Medulla oblongata (tissue), 1 donor: ENCODE measurements at regions not wholly inside any gene's neighbourhood (a gene's known extent, or its start where the extent isn't known, plus 50 kb on each side); places are given as distances from the start of the nearest gene placed in this dataset.
A peak's percentile ranks its signal among the peaks of the same experiment; 100 is the strongest.

Source experiments
- DNase-seq: peaks from one replicate; pipeline ENCODE4 v3.0.0-alpha.2; 2015; ENCODE audit errors: extremely low spot score

DNA sequence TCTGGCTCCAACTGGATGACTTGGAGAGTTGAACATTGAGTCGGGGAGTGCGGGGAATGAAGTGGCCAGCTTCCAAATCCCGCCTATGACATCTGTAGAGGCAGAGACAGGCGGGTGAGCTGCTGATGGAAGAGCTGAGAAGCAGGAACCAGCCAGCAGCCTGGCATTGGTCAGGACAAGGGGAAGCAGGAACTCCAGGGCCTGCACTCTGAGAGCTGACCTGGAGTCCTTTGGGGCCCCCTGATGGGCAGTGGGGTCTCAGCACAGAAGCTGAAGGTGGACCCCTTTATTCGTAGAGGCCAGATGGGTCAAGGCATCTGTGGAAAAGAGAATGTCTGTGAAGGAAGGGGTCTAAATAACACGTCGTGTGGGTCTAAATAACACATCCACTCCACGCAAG, 57.0 kb downstream of the SEC61G start:
- no peak for DNase-seq

DNA sequence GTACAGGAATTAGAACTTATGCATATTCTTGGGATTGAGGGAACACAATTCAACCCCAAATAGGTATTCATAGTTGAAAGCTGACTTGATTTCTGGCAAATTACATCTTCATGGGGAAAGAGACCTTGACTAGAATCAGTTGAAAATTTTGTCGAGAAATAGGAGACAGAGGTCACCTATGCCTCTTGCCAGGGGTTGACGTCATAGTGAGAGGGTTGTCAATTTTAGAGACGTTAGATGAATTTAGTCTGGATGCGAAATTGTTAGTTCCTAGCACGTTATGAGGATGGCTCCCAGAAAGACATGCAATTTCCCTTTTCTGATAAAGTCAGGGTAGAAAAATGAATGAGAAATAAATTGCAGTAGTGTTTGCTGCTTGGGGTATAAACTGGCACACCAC, 59.3 kb downstream of the SEC61G start:
- DNase-seq: no peak

DNA sequence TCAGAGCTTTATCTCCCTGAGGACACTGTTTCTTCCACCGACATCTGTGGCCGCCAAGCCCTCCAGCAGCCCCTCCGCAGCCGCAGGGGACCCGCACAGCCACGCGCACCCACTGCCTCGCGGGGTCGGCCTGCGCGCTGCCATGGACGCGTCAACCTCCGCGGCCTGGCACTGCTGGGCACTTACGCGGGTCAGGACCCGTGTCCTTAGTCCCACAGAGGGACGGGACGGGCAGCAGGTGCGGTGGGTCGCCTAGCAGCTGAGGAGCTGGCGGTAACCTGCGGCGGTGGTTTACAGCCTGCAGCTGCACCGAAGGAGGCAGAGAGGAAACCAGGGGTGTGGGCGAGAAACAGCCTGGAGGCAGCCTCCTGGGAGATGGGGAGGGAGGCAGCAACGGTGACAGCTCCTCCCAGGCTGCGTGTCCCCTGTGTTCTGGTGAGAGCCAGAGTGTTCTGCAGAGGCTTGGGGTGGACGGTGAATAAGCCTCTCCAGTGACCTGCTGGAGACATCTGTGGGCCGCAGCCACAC, 61.3 kb downstream of the SEC61G start:
- no peak for DNase-seq

DNA sequence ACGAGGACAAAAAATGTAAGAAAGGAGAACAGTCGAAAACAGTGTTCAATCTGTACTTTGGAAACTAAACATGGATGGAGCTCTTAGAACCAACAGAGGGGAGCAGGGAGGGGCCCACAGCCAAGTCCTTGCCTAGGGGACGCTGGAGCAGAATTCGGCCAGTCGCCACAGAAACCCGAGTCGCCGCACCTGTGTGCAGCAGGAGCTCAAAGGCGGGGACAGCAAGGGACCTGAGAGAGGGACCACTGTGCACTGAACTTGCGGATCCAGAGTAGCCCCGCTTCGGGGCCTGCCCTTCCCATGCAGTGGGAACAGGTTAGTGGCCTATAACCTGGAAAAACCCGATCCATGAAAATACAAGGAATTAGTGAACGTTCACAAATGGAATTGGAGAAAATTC, 68.1 kb downstream of the SEC61G start:
- no peak for DNase-seq

DNA sequence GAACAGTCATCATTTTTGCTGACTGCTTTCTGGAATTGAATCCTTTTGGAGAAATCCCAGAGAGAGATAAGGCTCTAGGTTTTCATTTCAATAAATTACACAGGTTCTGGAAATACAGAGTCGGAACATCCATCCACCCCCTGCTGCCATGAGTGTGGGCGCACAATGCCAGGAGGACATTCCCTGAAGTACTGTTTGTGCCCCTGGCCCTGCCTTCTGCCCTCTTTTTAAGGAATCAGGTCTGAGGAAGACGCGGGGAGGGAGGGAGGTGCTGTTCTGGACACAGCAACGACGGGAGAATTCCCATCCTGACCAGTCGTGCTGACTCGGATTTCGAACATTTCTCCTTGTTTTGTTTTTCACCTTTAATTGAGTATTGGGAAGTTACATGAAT, 69.0 kb downstream of the SEC61G start:
- no peak for DNase-seq

DNA sequence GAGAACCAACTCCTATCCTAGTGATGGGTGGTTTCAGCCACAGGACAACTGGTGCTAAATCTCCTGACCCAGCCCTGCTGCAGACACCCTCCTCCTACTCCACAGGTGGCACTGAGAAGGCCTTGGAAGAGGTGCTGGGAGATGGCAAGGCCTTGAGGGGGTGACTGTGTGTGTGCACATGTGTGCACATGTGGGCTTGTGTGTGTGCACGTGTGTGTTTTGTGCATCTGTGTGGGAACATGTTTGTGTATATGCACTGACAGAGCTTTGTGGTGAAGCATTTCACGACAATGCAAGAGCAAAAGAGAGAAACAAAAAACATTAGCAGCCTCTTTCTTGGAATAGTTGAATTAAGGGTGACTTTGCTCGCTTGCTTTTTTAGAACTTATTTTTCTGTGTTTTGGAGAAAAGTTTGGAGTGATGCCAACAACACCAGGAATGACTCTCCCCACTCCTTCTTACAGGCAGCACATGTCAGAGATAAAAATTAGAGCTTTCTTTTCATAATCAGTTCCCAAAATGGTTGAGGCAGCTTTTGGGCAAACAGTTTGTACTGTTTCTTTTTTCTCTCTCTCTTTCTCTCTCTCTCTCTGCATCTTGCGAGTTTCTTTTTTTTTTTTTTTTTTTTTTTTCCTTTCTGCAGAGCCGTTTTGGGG, 69.5 kb downstream of the SEC61G start:
- no peak for DNase-seq

DNA sequence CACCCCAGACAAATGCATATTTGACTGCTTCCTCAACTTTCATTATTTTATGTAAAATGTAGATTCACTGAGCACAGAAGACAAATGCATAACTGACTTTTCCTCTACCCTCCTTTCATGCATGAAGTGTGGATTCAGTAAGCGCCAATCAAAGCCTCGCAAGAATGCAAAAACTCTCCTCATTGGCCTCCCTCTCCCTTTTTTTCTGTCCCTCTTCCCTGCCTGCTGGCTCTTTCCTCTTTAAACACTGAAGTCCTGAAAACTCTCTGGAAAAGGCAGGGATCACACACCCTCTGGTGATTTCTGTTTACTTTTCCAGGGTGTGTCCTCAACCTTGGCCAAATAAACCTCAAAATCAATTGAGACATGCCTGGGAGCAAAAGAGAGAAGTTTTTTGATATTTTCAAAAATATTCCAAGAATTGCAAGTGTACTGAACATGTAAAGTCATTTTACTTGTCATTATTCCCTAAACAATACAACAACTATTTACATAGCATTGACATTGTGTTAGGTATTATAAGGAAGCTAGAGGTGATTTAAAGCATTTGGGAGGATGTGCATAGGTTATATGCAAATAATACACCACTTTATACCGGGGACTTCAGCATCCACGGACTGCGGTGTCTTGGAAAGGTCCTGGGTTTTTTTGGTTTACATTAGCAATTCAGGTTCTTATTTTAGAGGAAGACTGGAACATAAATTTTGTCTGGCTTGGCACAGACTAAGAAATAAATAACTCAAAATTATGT, 71.4 kb downstream of the SEC61G start:
- no peak for DNase-seq

DNA sequence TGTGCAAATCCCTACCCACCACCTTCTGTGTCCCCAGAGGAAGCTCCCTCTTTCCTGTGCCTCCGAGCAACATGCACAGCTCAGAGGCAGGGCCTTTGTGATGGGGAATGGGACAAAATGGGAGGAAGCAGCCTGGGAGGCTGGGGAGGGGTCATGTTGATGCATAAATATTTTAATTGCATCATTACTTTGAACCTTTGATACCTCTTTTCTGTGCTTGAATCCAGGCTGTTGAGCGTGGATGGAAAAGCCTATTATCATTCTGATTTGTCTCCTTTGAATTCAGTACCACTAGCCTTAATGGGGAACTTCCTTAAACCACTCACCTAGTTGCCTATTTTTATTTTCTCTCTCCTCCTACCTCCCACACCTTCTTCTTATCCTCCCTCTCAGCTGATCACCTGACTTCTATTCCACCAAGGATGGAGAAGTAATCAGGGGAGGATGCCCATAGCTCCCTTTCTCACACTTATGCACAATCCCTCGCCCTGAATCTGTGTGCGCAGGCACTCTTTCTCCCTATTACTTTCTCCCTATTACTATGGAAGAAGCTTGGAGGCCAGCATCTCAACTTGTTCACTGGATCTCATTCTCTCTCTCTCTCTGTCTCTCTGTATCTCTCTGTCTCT, 78.5 kb downstream of the SEC61G start:
- DNase-seq: no peak

DNA sequence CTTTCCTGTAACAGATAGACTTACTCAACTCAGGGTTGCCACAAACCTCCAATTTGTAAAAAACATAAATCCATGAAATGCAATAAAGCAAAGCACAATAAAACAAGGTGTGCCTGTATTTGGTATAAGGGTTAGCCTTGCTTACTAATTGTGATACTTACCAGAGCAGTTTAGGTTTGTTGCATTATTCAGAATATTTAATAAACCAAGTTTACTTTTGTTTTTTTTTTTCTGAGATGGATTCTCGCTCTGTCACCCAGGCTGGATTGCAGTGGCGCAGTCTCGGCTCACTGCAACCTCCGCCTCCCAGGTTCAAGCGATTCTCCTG, 79.6 kb downstream of the SEC61G start:
- no peak for DNase-seq

DNA sequence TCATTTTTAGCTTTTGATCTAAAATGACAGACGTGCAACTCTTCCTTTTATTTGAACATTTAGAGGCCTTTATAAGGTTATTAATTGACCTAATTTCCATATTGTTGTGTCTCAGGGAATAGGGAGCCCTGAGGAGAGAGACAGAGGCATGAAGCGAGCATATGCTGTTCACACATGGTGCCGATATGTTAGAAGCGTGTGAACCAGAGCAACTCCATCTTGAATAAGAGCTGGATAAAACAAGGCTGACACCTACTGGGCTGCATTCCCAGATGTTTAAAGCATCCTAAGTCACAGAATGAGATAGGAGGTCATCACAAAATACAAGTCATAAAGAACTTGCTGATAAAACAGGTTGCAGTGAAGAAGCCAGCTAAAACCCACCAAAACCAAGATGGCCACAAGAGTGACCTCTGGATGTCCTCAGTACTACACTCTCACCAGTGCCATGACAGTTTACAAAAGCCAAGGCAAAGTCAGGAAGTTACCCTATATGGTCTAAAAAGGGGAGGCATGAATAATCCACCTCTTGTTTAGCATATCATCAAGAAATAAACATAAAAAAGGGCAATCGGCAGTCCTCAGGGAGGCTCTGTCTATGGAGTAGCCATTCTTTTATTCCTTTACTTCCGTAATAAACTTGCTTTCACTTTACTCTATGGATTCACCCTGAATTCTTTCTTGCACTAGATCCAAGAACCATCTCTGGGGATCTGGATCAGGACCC, 80.1 kb downstream of the SEC61G start:
- DNase-seq: no peak

DNA sequence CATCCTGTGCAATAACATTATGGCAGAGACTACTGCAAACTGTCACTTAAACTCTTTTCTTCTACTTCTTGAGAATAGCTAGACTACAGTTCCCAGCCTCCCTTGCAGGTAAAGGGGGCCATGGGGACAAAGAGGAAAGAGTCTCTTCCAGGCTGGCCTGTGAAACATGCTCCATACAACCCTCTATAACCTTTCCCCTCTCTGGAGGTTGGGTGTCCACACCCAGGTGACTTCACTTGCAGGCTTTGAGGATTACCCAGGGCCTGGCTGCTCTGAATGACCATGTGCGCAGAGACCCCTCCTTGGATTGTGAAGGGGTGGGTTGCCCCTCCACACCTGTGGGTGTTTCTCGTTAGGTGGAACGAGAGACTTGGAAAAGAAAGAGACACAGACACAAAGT, 84.1 kb downstream of the SEC61G start:
- DNase-seq: no peak

DNA sequence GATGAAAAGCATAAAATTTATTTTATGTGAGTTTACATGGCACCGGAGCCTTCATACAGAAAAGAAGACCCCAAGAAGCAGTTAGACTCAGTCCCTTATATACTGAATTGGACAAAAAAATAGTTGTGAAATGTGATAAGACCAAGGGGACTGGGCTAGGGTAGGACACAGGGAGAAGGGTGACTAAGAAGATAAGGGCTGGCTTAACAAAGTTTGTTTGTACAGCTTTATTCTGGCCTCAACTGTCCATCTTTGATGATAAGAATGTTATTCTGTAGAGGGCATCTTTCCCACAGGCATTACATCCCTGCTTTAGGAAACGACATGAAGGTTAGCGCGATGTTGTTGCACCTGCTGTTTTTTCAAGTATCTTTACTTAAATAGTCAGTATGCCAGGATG, 86.5 kb downstream of the SEC61G start:
- DNase-seq: no peak

DNA sequence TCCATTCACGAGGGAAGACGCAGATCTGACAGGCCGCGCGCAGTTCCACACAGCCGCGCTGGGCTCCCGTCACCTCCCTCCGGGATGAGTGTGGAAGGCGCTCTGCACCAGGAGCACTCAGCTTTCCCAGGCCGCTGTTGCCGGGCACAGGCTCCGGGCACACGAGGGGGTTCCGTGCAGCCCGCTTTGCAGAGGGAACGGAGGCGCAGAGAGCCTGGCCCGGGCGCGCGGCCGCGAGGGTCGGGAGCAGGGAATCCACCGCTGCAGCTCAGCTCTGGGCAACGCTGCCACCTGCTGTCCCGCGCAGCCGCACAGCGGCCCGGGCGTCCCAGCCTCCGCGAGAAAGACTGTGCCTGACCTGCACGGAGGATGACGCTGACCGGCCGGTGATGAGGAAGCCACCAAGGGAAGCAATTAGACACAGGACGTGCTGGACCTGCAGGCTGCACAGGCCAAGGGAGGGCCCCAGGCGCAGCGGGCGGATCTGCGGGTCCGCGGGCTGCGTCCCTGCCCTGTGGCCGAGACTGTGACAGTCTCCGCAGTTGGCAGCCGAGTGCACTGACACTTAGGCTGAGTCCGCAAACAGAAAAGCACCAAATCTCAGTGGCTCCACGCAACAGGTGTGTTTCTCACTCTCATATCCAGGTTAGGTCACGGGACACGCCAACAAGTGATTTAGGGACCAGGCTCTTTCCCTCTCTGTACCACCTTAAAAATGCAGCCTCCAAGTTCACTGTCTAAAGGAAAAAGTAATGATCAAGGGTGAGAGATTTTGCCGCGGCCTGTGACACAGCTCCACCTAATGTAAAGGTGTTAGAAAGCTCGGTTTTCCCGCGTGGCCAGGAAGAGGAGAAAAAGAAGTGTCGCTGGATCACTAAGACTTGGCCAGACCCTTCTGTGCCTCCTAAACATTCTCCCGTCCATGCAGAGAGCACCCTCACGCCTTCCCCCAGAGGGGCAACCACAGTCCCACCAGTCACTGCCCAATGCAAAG, 94.5 kb downstream of the SEC61G start:
- peak; percentile 61 for DNase-seq

DNA sequence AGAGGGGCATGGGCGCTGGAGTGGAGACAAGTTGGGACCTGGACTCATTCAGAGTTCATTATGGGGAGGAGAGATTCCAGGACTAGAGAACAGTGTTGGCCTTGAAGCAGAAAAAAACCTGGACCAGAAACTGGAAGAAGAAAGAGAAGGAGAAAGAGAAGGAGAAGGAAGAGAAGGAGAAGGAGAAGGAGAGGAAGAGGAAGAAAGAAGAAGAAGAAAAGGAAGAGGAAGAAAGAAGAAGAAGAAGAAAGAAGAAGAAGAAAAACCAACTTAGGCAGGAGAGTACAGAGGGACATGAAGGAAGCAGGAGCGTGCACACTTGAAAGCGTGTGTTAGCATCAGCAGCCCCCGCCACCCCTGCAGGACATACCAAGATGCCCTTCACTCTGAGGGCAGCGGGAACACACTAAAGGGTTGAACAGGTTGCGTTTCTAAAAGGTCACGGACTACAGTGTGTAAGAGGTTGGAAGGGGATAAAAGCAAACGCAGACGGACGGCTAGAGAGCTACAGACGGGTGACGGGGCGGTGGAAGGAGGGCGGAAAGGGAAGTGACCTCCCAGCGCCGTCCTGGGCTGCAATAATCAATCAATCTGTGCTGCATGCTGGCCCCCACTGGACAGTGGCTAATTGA, 95.3 kb downstream of the SEC61G start:
- no peak for DNase-seq

DNA sequence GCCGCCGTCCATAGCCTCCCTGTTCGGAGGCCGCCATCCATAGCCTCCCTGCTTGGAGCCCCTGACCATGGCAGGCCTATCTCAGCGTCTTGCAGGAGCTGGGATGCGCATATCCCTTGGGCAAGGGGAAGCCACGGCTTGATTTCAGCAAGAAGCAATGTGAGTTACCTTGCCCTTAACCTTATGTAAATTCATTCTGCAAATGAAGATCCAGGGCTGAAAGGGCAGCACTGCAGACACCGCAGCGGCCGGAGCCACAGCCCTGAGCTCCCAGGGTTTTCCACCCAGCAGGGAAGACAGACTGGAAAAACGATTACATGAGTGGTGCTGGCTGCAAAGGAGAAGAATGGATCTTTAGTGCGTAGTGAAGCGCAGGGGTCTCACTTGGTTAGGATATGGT, 95.8 kb downstream of the SEC61G start:
- DNase-seq: no peak

DNA sequence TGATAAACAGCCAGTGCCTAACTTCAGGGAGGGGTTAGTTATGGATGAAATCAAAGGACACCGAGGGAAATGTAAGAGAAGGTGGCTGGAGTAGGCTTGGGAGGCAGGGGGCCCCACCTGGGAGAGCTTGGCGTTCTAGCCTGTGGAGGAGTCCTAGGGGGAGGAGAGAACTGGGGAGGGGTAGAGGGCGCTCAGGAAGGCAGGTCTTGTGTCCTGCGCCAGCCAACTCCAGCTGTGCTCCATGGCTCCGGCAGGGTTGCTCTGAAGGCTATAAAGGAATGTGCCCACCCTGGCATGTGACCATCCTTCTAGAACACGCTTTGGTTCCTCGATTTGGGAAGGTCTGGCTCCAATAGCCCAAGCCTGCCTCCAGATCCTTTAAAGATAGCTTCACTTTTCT, 96.3 kb downstream of the SEC61G start:
- DNase-seq: no peak

DNA sequence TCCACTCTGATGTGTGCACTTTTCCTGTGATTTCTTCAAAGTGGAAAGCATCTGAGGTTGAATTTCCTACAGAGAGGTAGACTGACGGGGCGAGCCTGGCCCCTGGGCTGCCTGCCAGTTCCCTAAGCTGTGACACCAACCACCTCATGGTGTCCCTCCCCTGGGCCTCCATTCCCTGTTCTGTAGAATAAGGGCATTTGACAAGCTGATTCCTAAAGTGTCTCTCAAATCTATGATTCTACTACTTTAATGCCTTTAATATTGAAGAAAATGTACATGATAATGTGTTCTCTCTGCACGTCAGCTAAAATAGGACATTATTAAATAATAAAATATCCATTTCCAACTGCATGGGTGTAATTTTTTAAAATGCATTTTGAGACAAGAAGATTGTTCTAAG, 105.1 kb downstream of the SEC61G start:
- no peak for DNase-seq

DNA sequence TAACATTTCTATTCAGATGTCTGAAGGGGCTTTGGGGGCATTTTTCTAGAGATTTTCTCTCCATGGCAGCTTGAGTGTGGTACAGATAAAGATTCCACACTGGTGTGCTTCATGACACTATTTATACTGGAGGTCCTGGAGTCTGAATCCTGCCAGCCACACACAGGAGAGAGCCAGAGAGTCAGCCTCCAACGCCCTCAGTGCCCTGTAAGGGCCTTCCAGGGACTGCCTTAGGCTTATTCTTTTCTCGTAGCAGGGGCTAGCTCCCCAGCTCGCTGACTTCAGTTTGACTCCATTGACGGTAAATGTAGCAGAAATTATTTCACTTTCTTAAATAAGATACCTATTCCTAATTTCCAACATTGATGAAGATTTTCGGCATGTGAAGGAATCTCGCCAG, 100.9 kb downstream of the VSTM2A start:
- DNase-seq: no peak

DNA sequence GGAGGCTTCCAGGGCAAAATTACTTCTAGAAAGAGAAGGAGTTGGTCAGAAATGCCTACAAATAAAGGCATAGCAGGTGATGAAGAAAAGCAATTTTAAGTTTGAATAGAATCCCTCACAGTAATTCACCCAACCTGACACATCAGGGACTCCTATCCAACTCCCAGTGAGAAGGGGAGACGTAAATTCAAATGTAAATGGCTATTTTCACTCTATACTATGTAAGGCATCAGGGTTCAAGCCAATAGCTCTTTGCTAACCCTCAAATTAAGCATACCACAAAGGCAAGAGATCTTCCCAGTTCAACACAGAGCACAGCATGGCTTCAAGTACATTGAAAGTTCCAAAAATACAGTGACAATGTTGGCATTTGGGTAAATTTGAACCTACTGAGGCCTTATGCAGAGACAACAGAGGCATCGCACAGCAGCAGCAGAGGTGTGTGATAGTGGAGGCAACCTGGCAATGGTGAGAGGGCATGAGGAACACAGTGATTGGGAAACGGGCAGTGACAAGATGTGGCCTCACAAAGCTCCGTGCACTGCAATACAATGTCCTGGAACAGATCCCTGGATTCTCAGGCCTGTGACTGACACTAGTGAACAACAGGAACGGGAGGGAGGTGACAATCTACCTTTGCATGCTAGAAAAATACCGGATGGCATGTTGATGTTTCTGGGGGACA, 95.7 kb downstream of the VSTM2A start:
- DNase-seq: no peak

DNA sequence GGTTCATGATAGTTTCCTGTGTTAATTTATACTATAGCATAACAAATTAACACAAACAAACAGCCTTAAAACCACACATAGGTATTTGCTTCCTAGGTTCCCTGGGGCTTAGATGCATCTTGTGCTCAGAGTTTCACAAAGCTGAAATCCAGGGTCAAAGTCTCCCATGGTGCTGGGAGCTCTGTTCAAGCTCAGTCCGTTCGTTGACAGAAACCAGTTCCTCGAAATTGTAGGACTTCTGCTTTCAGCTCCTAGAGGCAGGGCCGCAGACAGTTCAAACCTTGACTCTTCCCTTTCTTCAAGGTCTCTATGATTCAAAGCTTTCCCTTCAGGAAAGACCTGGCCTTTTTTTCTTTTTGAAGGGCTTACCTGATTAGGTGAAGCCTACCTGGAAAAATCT, 90.5 kb downstream of the VSTM2A start:
- no peak for DNase-seq
